Left cardiac atrium (tissue), 4 donors: ENCODE measurements at regions not wholly inside any gene's neighbourhood (a gene's known extent, or its start where the extent isn't known, plus 50 kb on each side); places are given as distances from the start of the nearest gene placed in this dataset.
"Not testable (repeated sequence)": the region's sequence is repeated elsewhere in the genome, so short reads cannot be mapped to it uniquely, and the experiment has no call there.

ENCODE experiments used
- ATAC-seq, 2 donors: fragments of 200-7000 bp; cut with Tn5 transposase; one replicate each; pipeline ENCODE4 v1.9.1; 2020; ENCODE audit warnings: mild to moderate bottlenecking in 2 of 2, moderate library complexity in 2 of 2
- DNase-seq: peaks from one replicate; pipeline ENCODE4 v3.0.0-alpha.2; 2020
- intact Hi-C, 2 donors: fragments of 100-400 bp; cut with DNase I; formaldehyde crosslinking; loops; one replicate each; pipeline versions ENCODE4 v1.14.1 to v1.15.1; 2022 to 2023
- donor health status: DM: no; HTN: yes; CAD: no.
- donor health status: DM: no; HTN: yes; CAD: no; lungs with severe emphysema.
- donor health status: DM: yes; HTN: yes; CAD: no.
- donor health status: Dilated cardiomyopathy.

DNA sequence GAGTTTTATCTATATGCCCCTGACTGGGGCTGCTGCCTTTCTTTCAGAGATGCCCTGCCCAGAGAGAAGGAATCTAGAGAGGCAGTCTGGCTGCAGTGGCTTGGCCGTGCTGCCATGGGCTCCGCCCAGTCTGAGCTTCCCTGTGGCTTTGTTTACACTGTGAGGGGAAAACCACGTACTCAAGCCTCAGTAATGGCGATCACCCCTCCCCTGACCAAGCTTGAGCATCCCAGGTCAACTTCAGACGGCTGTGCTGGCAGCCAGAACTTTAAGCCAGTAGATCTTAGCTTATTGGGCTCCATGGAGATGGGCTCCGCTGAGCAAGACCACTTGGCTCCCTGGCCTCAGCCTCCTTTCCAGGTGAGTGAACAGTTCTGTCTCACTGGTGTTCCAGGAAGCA, 69.0 kb upstream of the DPP6 start:
- ATAC-seq, intact Hi-C loops, DNase-seq: not testable (repeated sequence)

DNA sequence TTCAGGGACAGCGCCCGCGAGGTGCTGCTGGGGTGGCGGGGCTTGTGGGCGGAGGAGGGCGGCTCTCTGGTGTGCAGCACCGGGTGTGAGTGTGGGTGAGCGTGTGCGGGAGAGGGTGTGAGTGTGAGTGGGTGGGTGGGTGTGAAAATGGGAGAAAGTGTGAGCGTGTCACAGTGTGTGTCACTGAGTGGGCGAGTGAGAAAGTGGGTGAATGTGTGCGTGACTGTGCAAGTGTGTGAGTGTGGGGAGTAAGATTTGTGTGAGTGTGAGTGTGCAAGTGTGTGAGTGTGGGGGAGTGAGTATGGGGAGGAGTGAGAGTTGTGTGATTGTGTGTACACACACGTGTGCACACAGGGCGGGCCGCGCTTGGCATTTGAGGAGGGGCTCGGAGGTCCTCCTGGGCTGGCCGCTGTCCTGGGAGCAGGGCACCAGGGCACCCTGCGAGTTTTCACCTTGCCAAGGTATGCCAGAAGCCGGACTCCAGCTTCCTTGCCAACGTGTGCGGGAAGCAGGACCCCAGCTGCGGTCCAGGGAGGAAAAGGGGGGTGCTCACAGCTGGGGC, 63.1 kb upstream of the DPP6 start:
- intact Hi-C loops, ATAC-seq, DNase-seq: not testable (repeated sequence)

DNA sequence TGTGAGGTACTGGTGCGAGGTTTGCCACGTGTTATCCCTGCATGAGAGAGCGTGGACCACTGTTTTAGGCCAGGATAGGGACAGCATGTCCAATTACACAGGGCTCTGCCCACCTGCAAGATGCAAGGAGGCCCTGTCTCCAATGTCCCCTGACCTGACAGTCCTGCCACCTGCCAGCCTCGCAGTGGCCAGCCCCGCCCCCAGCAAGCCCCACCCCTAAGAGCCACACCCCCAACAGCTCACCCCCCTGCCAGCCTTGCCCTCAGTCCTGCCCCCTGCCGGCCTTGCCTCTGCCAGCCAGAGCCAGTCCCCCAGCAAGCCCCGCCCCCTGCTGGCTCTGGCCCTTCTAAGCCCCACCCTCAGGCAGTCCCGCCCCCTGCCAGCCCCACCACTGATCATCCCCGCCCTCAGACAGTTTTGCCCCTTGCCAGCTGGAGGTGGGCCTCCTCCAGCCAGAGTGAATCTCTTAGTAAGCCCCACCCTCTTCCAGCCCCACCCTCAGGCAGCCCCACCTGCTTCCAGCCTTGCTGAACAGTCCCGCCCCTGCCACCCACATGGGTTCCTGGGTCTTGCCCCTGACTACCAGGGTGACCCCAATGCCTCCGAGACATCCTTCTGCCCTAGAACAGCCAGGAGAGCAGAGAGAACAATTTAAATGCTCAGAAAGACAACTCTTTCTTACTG, 62.3 kb upstream of the DPP6 start:
- DNase-seq, ATAC-seq, intact Hi-C loops: not testable (repeated sequence)

DNA sequence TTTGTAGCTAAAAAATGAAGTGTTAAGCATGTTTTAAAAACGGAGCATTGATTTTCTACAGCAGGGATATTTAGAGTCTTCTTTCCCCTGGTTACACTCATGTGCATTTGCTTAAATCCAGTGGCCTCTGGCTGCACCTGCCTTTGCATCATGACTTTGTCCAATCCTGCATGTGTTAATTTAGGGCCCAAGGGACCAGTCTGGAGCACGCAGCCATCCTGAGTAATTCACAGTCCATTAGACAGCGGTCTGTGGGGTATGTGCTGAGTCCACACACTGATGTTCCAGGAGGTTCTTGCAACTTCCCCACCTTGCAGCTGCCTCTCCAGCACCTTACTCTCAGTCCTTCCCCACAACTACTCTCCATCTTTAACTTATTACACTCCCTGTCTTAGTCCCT, 60.7 kb upstream of the DPP6 start:
- intact Hi-C loops, ATAC-seq, DNase-seq: not testable (repeated sequence)

DNA sequence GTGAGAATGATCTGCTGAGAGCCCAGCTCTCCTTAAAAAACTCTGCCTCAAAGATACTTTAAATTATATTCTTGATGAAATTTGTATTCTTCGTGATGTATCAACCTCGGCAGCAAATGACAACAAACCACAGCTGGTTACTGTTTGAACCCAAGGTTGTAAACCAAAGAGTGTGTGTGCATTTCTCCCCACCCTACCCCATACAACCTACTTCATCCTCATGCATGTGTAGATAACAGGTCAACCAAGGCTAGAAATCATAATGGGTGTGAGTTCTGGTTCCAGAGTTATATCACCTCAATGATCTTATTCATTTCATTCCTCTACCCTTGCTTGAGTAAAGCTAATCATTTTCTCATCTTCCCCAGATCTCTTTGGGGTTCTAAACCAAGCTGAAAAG, 58.8 kb upstream of the DPP6 start:
- ATAC-seq, DNase-seq, intact Hi-C loops: not testable (repeated sequence)

DNA sequence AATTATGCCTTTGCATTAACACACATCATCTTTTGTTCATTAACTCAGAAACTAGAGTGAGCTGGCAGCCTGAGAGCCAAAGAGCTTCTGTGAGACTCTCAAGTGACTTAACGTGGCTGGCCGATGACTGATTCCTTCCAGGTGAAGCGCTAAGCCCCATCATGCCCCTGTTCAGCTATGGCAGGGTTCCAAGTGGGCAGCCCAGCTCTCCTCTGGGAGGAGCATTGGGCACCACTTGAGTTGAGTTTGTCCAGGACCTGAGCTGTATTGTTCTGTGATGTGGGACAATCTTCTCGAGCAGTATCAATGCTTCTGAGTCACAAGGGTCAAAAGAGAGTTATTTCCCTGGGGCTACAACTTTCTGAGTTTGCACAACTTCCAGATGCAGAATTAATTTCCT, 53.3 kb upstream of the DPP6 start:
- intact Hi-C loops, ATAC-seq, DNase-seq: not testable (repeated sequence)
